Tibial artery (tissue), 4 donors: ENCODE measurements at regions not wholly inside any gene's neighbourhood (a gene's known extent, or its start where the extent isn't known, plus 50 kb on each side); places are given as distances from the start of the nearest gene placed in this dataset.

ENCODE experiments used
- DNase-seq, 2 donors: peaks; one replicate each; pipeline ENCODE4 v3.0.0-alpha.2; 2019
- H3K27ac ChIP-seq, 2 donors: fragments of 200-600 bp; sonication (generic) in 1 of 2; 1 replicate in 1 of 2; 2 replicates in 1 of 2; pipeline ENCODE4 v1.5.1; 2018 to 2019; ENCODE audit warnings: mild to moderate bottlenecking in 1 of 2
- H3K27me3 ChIP-seq, 2 donors: fragments of 200-600 bp; sonication (generic) in 1 of 2; one replicate each; pipeline versions ENCODE4 v1.5.1 to v1.6.0; 2016 to 2019
- H3K36me3 ChIP-seq, 3 donors: fragments of 200-600 bp; sonication (generic) in 2 of 3; one replicate each; pipeline ENCODE4 v1.5.1; 2016 to 2019; ENCODE audit warnings: mild to moderate bottlenecking in 2 of 3
- H3K4me1 ChIP-seq, 4 donors: fragments of 200-600 bp; sonication (generic) in 2 of 4; 1 replicate in 3 of 4; 2 replicates in 1 of 4; pipeline ENCODE4 v1.5.1; 2016 to 2019
- H3K4me3 ChIP-seq, 2 donors: fragments of 200-600 bp; sonication (generic) in 1 of 2; 1 replicate in 1 of 2; 2 replicates in 1 of 2; pipeline ENCODE4 v1.5.1; 2018 to 2019; ENCODE audit warnings: mild to moderate bottlenecking in 2 of 2
- H3K9me3 ChIP-seq, 3 donors: fragments of 200-600 bp; sonication (generic) in 1 of 3; one replicate each; pipeline ENCODE4 v1.5.1; 2016 to 2019
- intact Hi-C: fragments of 100-400 bp; cut with DNase I; formaldehyde crosslinking; loops from one replicate; pipeline ENCODE4 v1.15.0; 2023; ENCODE audit warnings: low total_unique reads
- TF ChIP-seq, protein P1 (sequence below), 2 experiments: fragments of 200-600 bp in 1 of 2; fragments of 450-650 bp in 1 of 2; IDR thresholded peaks; one replicate each; pipeline ENCODE4 v1.5.1; 2017 to 2019; ENCODE audit warnings: antibody characterized with exemption in 2 of 2, mild to moderate bottlenecking in 1 of 2, moderate library complexity in 1 of 2

DNA sequence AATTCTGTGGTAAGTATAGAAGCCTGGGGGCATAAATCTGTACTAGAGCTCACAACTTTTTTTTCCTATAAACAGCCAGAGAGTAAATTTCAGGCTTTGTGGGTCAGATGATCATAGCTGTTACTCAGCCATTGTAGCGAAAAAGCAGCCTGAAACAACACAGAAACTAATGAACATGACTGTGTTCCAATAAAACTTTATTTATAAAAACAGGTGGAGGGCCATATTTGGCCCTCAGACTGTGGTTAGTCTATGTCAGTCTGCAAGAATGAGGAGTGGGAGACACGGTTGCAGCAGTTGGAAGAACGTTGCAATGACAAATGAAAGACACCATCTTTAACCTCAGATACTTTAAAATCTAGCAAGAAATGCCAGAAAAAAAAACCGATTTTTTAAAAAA lies 389.6 kb upstream of the PRKCQ start:
- DNase-seq, result no peak
- Histone ChIP-seq H3K36me3 (no peaks in the 10 kb centered on the region), H3K9me3 (no peaks in the 10 kb centered on the region), H3K27me3 (no peaks in the 10 kb centered on the region), H3K4me3 (no peak overlapping the region), H3K27ac (no peak overlapping the region), H3K4me1 (no peaks in the 10 kb centered on the region)
- TF ChIP-seq, protein P1, sequence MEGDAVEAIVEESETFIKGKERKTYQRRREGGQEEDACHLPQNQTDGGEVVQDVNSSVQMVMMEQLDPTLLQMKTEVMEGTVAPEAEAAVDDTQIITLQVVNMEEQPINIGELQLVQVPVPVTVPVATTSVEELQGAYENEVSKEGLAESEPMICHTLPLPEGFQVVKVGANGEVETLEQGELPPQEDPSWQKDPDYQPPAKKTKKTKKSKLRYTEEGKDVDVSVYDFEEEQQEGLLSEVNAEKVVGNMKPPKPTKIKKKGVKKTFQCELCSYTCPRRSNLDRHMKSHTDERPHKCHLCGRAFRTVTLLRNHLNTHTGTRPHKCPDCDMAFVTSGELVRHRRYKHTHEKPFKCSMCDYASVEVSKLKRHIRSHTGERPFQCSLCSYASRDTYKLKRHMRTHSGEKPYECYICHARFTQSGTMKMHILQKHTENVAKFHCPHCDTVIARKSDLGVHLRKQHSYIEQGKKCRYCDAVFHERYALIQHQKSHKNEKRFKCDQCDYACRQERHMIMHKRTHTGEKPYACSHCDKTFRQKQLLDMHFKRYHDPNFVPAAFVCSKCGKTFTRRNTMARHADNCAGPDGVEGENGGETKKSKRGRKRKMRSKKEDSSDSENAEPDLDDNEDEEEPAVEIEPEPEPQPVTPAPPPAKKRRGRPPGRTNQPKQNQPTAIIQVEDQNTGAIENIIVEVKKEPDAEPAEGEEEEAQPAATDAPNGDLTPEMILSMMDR (IDR thresholded peaks at IDR 0.05), result no peak
- intact Hi-C loops, result no loop called here

DNA sequence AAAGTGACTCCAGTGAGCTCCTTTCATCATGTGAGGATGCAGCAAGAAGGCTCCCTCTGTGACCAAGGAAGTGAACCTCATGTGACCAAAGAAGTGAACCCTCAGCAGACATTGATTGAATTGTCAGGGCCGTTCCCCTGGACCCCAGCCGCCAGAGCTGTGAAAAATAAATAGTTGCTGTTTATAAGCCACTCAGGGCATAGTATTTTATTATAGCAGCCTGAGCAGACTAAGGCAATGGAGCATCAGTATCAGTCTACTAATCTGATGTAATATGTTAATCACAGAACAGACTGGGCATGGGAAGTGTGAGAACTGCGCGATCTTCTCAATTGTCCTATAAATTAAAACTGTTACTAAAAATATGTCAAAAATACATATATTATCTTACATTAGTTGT lies 384.5 kb upstream of the PRKCQ start:
- TF ChIP-seq, protein P1 (IDR thresholded peaks at IDR 0.05), result no peak
- no peaks in the 10 kb centered on the region for H3K36me3 ChIP-seq
- no peak overlapping the region for H3K27ac ChIP-seq
- intact Hi-C loops, result no loop called here
- H3K4me1 ChIP-seq, result no peaks in the 10 kb centered on the region
- no peak overlapping the region for H3K4me3 ChIP-seq
- no peak for DNase-seq
- no peaks in the 10 kb centered on the region for H3K9me3 ChIP-seq
- no peaks in the 10 kb centered on the region for H3K27me3 ChIP-seq

DNA sequence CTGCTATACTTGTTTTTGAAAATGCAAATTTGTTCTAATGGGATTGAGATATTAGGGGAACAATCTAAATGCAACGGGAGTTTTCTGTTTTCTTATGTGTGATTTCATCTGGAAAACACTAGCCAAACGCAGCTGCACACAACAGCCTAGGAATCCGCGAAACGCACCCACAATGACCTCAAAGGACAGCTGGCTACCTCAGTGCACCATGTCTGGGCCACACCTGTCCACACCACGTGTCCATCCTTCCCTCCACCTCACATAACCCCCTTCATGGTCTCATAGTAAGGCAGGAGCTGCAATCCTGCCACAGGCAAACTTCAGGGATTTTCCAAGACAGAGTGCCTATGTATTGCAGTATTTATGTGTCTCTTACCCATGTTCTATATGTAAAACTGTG lies 382.5 kb upstream of the PRKCQ start:
- H3K27me3 ChIP-seq, result no peaks in the 10 kb centered on the region
- no peak overlapping the region for H3K4me3 ChIP-seq
- H3K27ac ChIP-seq, result no peak overlapping the region
- H3K36me3 ChIP-seq, result no peaks in the 10 kb centered on the region
- no peak for DNase-seq
- H3K9me3 ChIP-seq, result no peaks in the 10 kb centered on the region
- TF ChIP-seq, protein P1 (IDR thresholded peaks at IDR 0.05), result no peak
- intact Hi-C loops, result no loop called here
- no peaks in the 10 kb centered on the region for H3K4me1 ChIP-seq

DNA sequence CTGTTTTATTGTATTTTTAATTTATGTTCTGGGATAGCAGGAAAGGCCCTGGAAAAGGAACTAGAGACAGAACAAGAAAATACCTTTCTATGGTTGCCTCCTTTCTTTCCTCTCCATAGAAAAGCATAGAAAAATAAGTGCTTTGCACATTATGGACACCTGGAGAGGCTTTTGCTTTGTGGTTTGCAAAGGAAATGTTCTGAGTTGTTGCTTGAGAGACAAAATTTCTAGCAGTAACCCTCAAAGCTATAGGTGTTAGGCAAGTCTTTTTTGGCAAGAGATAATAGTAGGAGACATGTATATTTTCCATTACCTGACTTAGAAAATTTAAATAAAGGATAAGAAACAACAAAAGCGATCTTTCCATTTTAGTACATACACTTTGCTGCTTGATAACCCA lies 378.6 kb upstream of the PRKCQ start:
- Histone ChIP-seq H3K27me3 (no peaks in the 10 kb centered on the region), H3K9me3 (no peaks in the 10 kb centered on the region), H3K36me3 (no peaks in the 10 kb centered on the region), H3K4me1 (no peaks in the 10 kb centered on the region), H3K27ac (no peak overlapping the region), H3K4me3 (no peak overlapping the region)
- no peak for DNase-seq
- intact Hi-C loops, result no loop called here
- TF ChIP-seq, protein P1 (IDR thresholded peaks at IDR 0.05), result no peak

DNA sequence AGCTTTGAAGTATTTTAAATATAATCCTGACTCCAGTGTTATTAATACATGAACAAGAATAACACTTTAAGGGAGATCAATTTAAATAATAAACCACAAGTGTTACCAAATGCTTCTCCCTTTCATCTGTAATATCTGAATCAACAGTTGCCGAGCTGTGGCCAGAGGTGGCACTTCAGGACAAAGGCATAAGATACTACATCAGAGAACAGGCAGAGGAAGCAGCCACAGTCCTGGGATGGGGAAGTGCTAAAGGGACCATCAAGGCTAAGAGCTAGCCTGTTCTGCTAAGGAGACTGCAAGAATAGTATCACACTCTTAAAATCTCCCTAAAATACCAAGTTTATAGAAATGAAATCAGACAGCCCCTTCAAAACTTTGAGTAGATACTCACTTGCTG lies 378.2 kb upstream of the PRKCQ start:
- intact Hi-C loops, result no loop called here
- no peak for DNase-seq

DNA sequence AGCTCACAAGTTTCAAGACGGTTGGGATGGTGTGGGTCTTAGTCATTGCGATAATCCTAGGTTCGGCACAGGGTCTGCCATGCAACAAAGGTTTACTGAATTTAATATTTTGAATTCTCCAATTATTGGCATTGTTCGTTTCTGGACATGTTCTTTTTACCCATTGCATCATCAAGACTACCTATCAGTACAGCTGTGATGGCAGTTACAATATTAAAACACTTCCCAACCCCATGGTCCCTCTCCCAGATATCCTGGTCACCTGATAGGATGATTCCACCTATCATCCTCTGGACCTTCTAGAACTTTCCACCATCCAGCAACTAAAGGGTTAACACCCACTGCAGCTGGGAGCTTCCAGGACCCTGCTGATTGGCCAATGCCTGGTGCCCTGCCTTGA lies 377.8 kb upstream of the PRKCQ start:
- H3K27me3 ChIP-seq, result no peaks in the 10 kb centered on the region
- TF ChIP-seq, protein P1 (IDR thresholded peaks at IDR 0.05), result no peak
- no peak overlapping the region for H3K4me3 ChIP-seq
- no peaks in the 10 kb centered on the region for H3K4me1 ChIP-seq
- intact Hi-C loops, result no loop called here
- H3K27ac ChIP-seq, result no peak overlapping the region
- no peaks in the 10 kb centered on the region for H3K36me3 ChIP-seq
- no peaks in the 10 kb centered on the region for H3K9me3 ChIP-seq
- DNase-seq, result no peak

More for the DNA sequence above, 378.2 kb upstream of the PRKCQ start:
- Histone ChIP-seq H3K36me3 (no peaks in the 10 kb centered on the region), H3K27ac (no peak overlapping the region), H3K4me1 (no peaks in the 10 kb centered on the region), H3K4me3 (no peak overlapping the region), H3K27me3 (no peaks in the 10 kb centered on the region), H3K9me3 (no peaks in the 10 kb centered on the region)
- TF ChIP-seq, protein P1 (IDR thresholded peaks at IDR 0.05), result no peak
